Activated T-cell treated with anti-CD3 and anti-CD28 coated beads, Interleukin-2, amount 50 U/mL, for 48 hours (primary cell): ENCODE measurements at regions not wholly inside any gene's neighbourhood (a gene's known extent, or its start where the extent isn't known, plus 50 kb on each side); places are given as distances from the start of the nearest gene placed in this dataset.

Experiments
- DNase-seq, 2 experiments: peaks; one replicate each; pipeline ENCODE4 v3.0.0-alpha.2; 2020

- no peak for DNase-seq
Observed at GRCh38 chr2:100767810-100768806, 51.8 kb upstream of the NPAS2 start.
